HG02610 (cell line): ENCODE measurements at regions not wholly inside any gene's neighbourhood (a gene's known extent, or its start where the extent isn't known, plus 50 kb on each side); places are given as distances from the start of the nearest gene placed in this dataset.
"Not testable (repeated sequence)": the region's sequence is repeated elsewhere in the genome, so short reads cannot be mapped to it uniquely, and the experiment has no call there.

Source experiments
- ATAC-seq: cut with Tn5 transposase; IDR thresholded peaks from one replicate; pipeline ENCODE4 v1.9.1; 2021; ENCODE audit warnings: mild to moderate bottlenecking, moderate library complexity; ENCODE audit not compliant: unreplicated experiment

- ATAC-seq = no peak
Measured at GRCh38 chr1:71345491-71345890, 264.7 kb upstream of the ZRANB2 start.

DNA sequence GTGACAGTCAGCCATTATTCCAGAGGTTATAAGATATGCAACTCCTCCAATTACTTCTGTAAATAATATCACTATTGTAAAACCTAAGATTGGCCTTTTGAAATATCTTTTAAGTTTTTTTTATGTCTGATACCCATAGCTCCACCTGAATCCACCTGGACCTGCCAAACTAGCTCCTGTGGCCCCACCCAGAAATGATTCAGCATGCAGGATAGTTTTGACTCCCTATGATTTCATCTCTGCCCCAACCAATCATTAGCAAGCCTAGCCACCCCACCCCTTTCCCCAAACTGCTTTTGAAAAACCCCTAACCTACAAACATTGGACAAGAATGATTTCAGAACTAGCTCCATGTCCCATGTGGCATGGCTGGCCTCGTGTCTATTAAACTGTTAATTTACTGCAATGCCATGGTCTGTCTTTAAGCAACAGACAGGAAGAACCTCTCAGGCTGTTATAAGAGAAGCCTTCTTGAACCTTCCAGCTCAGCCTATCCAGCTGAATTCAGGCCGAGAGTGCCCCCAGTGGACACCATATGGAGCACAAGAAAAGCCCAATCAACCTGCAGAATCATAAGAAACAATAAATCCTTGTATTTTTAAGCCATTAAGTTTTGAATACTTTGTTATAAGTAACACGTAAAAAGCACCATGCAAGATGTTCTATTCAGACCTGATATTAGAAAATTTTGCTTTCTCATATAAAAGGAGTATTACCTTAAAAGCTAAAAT is 263.0 kb upstream of the ZRANB2 start:
- no peak for ATAC-seq

DNA sequence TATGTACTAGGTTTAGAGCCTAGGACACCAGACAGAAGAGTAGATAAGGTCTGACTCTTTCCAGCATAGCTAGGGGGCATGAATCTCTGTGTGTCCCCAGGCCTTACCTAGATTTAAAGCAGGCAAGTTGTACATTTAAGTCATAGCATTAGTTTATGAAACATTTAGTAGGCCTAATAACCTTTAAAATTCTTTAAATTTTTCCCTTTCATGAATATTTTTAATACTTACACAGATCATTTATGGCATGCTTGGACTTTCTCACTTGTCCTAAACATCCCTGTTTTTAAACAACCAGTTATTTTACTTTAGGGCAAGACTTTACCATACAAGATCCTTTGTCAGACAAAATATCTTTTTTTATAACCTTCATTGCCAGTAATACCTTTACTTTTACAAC is 258.4 kb upstream of the ZRANB2 start:
- no peak for ATAC-seq

DNA sequence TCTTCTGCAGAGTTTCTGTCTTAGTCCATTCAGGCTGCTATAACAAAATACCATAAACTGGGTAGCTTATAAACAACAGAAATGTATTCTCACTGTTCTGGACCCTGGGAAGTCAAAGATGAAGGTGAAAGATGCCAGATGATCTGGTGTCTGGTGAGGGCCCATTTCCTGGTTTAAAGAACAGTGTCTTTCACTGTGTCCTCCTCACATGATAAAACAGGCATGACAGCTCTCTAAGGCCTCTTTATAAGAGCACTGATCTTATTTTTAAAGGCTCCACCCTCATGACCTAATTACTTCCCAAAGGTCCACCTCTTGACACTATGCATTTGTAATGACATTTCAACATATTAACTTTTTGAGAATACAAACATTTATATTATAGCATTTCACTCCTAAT is 250.2 kb upstream of the ZRANB2 start:
- no peak for ATAC-seq

GRCh38 chr1:71324671-71325267 is 243.9 kb upstream of the ZRANB2 start:
- ATAC-seq = no peak

DNA sequence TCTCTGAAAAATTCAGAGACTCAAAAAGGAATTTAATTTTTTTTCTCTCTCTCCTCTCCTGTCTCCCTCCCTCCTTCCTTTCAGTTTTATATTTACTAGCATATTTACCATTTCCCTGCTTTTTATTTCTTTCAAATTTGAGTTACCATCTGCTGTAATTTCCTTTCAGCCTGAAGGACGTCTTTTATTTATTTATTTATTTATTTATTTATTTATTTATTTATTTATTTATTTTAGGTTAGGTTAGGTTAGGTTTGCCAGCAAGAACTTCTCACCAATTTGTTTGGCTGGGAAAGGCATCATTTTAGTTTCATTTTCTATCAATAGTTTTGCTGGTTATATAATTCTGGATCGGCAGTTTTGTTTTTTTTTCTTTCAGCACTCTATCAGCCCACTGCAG is 231.7 kb upstream of the ZRANB2 start:
- ATAC-seq = no peak

DNA sequence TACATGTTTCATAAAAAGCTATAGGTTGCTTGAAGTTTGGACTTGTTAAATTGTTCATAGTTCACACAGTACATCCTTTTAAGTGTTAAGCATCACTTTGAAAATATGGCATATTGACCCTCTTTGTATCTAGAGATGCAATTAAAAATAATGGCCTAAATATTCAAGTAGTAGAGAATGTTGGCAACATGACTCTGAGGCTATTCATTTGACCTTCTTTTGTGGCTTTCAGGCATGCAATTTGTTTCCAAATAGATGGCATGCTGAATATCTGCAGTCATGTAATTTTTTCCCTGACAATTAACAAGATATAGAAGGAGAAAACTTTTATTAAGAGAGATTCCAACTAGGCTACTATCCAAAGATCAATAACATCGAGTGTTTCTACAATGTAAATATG is 230.5 kb upstream of the ZRANB2 start:
- no peak for ATAC-seq

DNA sequence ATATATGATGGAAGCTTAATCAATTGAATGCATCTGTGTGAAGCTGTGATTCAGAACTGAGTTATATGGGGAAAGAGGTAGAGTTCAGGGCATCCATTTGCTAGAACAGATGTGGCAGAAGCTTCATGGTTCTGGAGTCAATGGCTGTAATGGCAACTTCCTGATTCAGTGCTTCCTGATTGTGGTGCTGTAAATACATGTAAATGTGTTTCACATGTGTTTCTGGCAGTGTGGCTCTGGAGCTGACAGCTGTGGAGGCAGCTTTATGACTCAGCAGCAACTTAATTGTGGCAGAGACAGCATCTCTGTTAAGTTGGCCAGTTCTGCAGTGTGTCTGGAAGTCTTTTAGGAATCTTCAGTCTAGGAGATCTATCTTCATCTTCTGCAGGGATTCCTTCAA is 226.6 kb upstream of the ZRANB2 start:
- peak; percentile 90 for ATAC-seq

DNA sequence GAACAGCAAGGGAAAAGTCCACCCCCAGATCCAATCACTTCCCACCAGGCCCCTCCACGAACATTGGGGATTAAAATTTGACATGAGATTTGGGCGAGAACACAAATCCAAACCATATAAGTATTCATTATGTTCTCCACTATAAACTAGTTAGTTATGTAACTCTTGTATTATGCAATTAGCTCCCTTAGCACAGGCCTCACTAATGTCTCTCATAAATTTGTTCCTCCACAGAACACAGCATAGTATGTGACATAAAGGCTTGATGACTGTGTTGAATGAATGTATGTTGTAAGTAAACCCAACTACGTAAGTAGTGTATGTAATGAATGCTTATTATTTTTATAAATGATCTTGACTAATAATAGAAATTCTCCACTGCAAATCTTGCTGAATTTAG is 223.3 kb upstream of the ZRANB2 start:
- no peak for ATAC-seq

- no peak for ATAC-seq
Measured at GRCh38 chr1:71303617-71304041, 222.8 kb upstream of the ZRANB2 start.

GRCh38 chr1:71298633-71299032 is 217.8 kb upstream of the ZRANB2 start:
- no peak for ATAC-seq

- ATAC-seq = no peak
Measured at GRCh38 chr1:71296551-71297134, 215.8 kb upstream of the ZRANB2 start.

DNA sequence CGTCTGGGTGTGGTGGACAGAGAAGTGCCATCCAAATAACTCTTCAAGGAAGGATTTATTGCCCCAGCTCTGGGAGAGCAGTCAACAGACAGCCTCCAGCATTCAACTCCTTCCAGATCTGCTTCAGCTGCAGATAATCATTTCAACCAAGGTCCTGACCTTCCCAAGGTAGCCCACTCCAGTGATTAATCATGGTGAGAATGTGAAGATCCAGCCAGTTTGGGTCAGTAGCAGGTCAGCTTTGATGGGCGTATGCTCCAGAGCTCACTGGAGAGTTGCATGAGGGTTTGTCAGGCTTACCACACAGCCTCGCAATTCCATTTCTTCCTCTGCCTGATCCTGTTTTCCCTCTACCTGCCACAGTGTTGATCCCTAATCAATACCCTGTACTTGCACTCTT is 214.5 kb upstream of the ZRANB2 start:
- ATAC-seq = no peak

- no peak for ATAC-seq
Measured at GRCh38 chr1:71294178-71294577, 213.3 kb upstream of the ZRANB2 start.

- no peak for ATAC-seq
Measured at GRCh38 chr1:71292203-71292602, 211.4 kb upstream of the ZRANB2 start.

GRCh38 chr1:71290506-71291237 is 209.8 kb upstream of the ZRANB2 start:
- ATAC-seq = not testable (repeated sequence)

DNA sequence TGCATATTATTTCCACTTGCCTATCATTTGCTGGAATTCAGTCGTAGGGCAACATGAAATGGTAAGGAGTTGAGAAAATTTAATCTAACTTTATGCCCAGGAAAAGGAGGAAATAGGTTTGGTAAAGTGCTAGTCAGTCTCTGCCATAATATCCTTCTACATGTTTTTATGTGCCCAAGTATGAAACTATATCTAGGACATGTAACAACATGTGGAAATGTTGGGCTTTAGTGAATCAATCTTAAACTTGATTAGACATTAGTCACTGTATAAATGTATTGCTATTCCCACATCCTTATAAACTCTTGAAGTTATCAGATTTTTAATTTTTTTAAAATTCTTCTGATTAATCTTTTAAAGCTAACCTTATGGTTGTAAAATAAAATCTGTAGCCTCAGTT is 204.7 kb upstream of the ZRANB2 start:
- no peak for ATAC-seq

DNA sequence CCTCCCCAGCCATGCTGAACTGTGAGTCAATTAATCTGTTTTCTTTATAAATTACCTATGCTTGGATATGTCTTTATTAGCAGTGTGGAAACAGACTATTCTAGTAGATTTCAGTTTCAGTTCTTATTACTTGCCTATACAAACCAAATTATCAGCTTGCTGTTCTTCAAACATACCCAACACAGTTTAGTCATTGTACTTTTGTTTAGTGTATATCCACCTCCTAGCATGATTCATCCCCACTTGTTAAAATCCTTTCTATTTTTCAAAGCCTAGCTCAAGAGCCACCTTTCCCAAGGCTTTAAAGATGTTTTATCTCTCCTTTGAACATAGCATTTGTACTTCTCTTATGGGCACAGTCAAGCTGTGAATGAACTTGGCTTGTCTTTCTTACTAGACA is 195.6 kb upstream of the ZRANB2 start:
- no peak for ATAC-seq

DNA sequence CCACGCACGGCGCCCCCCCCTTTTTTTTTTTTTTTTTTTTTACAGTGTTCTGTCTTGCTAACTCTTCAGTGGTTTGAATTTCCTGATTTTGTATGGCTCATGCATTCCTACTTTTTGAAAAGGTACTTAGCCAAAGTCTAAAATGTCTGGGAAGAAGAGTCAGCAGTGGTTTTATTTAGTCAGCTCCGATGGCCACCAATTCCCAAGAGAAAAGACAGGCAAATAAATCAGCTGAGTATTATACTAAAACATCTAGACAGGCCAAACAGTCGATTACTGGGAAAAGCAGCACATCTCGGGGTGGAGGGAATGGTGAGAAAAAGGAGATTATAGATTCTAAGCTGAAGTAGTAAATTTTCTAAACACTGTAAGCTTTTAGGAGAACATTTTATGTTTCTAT is 192.5 kb upstream of the ZRANB2 start:
- no peak for ATAC-seq

- ATAC-seq = no peak
Measured at GRCh38 chr1:71270394-71270915, 189.6 kb upstream of the ZRANB2 start.

DNA sequence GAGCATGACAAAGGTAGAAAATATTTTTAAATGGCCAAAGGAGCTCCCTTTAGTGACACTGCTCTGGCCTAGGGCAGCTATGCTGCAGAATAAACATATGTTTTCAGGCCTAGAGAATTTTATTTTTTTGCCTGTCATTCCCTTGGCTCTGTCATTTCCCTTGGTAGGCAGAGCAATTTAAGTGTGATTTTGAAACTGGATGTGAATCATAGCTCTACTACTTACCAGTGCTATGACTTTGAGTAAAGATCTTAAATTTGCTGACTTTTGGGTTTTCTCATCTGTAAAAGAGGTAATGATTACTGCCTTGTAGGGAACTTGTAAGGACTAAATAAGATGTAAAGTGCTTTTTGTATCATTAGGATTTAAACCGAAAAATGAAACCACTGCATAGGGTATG is 189.0 kb upstream of the ZRANB2 start:
- no peak for ATAC-seq

- ATAC-seq = no peak
Measured at GRCh38 chr1:71269179-71269578, 188.3 kb upstream of the ZRANB2 start.
